NCI-H82 (cell line): ENCODE measurements at regions not wholly inside any gene's neighbourhood (a gene's known extent, or its start where the extent isn't known, plus 50 kb on each side); places are given as distances from the start of the nearest gene placed in this dataset.

Experiments used
- DNase-seq: peaks from one replicate; lab custom pipeline; 2025; lab: John Stamatoyannopoulos, UW

DNA sequence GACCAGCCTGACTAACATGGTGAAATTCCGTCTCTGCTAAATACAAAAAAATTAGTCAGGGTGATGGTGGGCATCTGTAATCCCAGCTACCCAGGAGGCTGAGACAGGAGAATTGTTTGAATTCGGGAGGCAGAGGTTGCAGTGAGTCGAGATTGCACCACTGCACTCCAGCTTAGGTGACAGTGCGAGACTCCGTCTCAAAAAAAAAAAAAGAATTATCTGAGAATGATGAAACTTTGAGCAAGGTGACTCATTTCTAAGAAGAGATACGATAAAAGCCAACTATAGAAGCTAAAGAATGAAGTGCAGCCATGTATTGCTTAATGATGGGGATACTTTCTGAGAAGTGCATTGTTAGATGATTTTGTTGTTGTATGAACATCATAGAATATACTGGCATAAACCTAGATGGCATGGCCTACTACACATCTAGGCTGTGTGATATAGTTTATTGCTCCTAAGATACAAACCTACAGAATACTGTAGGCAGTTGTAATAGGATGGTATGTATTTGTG is 64.7 kb downstream of the SNRPE start:
- DNase-seq, result no peak

DNA sequence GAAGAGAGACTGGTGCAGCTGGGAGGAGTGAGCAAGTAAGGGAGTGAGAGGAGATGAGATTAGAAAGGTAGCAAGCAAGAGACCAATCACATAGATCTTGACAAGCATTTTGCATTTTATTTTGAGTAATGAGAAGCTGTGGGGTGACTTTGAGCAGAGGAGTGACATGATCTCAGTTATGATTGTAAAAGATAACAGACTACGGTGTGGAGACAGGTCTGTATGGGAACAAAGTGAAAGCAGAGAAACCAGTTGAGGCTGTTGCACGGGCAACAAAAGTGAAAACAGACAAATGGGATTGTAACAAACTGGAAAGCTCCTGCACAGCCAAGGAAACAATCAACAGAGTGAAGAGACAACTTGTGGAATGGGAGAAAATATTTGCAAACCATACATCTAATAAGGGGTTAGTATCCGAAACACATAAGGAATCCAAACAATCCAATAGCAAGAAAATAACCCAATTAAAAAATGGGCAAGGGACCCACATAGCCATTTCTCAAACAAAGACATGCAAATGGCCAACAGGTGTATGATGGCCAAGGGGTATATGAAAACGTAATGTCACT is 68.4 kb downstream of the SNRPE start:
- no peak for DNase-seq

DNA sequence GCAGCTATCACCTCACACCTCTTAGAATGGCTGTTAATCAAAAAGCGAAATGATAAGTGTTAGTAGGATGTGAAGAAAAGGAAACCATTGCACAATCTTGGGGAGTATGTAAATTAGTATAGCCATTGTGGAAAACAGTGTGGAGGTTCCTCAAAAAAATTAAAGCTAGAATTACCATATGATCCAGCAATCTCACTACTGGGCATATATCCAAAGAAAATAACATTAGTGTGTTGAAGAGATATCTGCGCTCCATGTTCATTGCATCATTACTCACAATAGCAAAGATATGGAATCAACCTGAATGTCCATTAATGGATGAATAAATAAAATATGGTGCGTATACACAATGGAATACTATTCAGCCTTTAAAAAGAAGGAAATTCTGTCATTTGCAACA is 68.9 kb downstream of the SNRPE start:
- DNase-seq, result no peak

GRCh38 chr1:203931953-203932352 is 70.6 kb downstream of the SNRPE start:
- DNase-seq, result no peak

GRCh38 chr1:203932556-203932955 is 71.2 kb downstream of the SNRPE start:
- DNase-seq, result no peak

GRCh38 chr1:203934027-203934426 is 72.6 kb downstream of the SNRPE start:
- no peak for DNase-seq

DNA sequence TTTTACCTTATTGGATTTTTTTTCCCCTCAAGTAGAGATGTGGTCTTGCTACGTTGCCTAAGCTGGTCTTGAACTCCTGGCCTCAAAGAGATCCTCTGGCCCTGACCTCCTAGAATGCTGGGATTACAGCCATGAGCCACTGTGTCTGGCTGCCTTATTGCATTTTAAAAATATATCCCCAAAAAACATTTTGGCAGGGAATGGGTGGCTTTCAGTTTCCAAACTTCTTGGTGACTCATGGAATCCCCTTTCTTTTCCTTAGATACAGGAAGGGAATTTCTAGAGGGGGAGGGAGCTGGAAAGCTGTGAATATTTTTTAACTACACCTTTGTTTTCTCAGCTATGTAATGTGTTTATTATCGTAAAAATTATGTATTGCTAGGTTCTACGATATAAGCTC is 73.3 kb downstream of the SNRPE start:
- no peak for DNase-seq

DNA sequence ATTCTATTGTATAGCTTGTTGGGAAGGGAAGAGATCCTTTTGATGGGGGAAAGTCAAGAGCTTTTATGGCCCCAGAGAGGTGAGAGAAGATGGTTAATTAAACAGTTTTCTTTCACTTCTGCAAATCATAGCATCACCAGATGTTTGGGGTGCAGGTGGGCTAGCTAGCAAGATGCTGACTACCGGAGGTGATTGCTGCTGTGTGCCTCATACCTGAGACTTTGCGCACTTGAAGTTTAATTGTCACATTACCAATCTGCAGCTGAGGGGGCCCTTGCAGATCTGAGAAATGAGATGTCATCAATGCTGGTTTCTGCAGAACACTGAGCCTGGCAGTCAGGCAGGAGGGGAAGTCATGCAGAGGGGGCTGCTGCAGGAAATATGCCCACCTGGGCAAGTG is 73.9 kb downstream of the SNRPE start:
- no peak for DNase-seq

DNA sequence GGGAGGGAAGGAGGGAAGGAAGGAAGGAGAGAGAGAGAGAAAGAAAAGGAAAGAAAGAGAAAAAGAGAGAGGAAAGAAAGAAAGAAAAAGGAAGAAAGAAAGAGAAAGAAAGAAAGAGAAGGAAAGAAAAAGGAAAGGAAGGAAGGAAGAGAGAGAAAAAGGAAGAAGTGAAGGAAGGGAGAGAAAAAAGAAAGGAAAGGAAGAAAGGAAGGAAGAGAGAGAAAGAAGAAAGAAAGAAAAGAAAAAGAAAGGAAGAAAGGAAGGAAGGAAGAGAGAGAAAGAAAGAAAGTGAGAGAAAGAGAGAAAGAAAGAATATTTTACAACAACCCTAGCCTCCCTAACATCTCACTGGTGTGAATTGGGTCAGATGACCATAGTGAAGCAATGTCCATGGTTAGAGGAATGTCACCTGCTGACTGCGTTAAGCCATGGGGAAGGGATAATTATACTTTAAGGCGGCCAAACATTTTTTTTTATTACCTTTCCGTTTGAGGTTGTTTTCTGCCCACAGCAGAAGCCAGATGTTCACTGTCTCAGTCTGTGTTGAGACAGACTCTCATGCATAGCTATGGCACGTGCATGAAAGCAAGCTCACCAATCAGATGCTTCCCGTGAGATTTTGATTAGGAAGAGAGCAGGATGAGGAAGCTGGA is 76.4 kb downstream of the SNRPE start:
- DNase-seq, result peak; percentile 21

GRCh38 chr1:203944651-203945404 is 83.4 kb downstream of the SNRPE start:
- DNase-seq, result no peak

- no peak for DNase-seq
Measured at GRCh38 chr1:203954293-203954692, 92.9 kb downstream of the SNRPE start.

DNA sequence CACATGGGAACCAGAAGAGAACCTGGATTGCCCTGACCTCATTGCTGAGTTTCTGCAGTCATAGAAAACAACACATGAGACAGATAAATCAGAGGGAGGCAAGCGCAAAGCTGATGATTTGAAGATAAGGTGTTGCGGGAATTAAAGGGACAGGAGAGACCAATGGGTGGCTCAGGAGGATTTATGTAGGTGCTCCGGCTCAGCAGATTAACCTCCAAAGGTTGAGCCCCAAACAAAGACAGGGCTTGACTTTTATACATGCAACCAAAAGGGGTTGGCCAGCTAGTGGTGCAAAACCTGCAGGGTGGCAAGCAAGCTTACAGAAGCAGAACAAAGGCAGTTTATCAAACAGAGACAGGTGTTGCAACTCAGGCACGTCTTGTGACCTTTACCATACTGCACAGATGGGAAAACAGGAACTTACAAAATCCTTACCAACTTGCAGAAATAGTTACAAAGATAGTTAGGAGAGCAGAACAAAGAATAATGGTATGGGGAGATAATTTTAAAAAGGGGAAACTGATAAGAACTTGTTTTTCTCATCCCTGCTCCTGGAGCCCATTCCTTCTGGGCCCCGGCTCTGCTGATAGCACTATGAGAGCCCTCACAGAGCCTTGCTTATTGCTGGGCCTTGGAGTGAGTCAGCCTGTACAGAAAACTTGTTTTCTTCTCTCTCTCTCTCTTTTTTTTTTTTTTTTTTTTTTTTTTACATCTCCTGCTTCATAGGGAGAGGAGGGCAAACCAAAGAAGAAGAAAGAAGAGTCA is 93.6 kb downstream of the SNRPE start:
- DNase-seq, result no peak

DNA sequence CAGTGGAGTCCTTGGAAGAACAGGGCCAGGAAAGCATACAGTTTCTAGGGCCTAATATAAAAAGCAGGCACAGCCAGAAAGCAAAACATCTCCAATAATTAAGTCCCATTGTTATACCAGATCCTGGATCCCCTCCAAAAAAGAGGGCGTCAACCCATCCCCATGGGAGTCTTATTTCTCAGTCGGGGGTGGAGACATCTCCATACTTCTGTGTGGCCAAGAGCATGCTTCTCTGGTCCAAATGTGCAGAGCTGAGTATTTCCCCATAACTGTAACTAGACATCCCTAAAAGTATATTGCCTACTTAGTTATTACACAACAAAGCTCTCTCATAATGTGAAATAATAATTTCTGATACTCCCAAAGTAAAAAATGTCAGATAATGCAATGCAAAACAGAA is 104.2 kb upstream of the SOX13 start:
- no peak for DNase-seq

- no peak for DNase-seq
Measured at GRCh38 chr1:203969846-203970245, 103.1 kb upstream of the SOX13 start.

- no peak for DNase-seq
Measured at GRCh38 chr1:203985044-203985443, 87.9 kb upstream of the SOX13 start.

- no peak for DNase-seq
Measured at GRCh38 chr1:203985676-203986075, 87.2 kb upstream of the SOX13 start.

DNA sequence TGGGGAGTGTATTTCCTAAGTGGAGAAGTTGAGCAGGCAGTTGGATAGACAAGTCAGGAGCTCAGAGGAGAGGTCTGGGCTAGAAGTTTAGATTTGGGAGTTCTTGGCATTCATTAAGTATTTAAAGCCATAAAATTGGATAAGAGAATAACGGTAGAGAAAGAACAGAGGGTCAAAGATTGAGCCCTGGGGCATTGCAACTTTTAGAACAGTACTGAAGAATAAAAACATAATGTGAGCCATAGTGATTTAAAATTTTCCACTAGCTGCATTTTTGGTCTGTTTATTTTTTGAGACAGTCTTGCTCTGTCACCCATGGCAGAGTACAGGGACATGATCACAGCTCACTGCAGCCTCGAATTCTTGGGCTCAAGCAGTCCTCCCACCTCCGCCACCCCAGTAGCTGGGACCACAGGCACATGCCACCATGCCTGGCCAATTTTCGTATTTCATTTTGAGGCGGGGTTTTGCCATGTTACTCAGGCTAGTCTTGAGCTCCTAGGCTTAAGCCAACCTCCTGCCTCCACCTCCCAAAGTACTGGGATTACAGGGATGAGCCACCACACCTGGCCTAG is 85.9 kb upstream of the SOX13 start:
- no peak for DNase-seq

- DNase-seq, result no peak
Measured at GRCh38 chr1:203990118-203990517, 82.8 kb upstream of the SOX13 start.

DNA sequence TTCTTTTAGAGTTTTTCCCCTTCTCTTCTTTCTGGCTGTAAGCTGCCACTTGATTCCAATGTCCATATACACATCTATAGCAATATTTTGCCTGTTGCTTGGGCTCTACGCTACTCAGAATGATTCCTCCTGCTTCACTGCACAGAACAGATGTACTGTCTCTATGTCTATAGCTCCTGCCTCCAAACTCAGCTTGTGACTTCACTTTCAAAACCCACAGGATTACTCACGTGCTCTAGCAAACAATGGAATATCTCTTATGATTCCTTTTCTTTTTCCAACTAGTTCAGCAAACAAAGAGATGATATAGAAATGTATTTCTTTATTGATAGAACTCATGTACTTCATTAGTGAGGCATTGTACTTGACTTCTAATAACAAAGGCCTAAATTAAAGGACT is 80.5 kb upstream of the SOX13 start:
- DNase-seq, result no peak

GRCh38 chr1:203993256-203993655 is 79.7 kb upstream of the SOX13 start:
- no peak for DNase-seq

DNA sequence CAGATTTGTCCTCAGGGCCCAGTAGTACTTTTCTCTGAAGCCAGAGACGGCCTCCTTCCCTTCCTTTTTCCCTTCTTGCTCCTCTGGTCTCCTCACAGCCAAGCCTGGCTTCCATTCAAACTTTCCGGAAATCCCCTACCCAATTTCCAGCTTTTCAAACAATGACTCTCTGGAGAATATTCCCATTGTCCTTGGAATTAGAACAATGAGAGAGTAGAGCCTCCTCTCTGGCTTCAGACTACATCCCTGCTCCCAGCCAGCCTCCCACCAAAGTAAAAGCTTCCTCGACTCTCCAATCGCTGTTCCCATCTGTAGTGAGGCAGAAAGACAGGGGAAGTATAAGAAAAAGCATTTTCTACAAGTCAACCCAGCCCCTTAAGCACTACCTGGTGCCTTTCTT is 77.7 kb upstream of the SOX13 start:
- no peak for DNase-seq

- DNase-seq, result no peak
Measured at GRCh38 chr1:203996126-203996525, 76.8 kb upstream of the SOX13 start.
